GDM1 (cell line): ENCODE measurements at regions not wholly inside any gene's neighbourhood (a gene's known extent, or its start where the extent isn't known, plus 50 kb on each side); places are given as distances from the start of the nearest gene placed in this dataset.

Experiments
- DNase-seq: peaks from one replicate; lab custom pipeline; 2025; lab: John Stamatoyannopoulos, UW

DNA sequence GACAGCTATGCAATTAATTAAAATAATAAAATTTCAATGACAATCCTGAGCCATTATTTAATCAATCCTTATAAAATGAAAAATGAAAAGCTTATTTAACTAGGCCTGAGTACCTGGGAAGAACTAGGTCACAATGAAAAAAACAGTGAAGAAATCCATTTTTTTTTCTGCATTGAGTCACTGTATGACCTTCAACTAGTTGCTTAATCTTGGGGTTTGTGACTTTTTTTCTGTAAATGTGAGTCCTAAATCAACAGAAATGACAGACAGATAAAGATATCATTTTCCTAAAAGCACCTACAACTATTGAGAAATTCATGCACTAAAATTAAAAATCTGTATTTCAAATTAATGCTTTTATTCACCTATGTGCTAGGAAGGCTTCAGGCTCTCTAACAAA, 96.8 kb downstream of the TMEM26 start:
- DNase-seq = no peak

GRCh38 chr10:61355211-61355610, 98.0 kb downstream of the TMEM26 start:
- no peak for DNase-seq

DNA sequence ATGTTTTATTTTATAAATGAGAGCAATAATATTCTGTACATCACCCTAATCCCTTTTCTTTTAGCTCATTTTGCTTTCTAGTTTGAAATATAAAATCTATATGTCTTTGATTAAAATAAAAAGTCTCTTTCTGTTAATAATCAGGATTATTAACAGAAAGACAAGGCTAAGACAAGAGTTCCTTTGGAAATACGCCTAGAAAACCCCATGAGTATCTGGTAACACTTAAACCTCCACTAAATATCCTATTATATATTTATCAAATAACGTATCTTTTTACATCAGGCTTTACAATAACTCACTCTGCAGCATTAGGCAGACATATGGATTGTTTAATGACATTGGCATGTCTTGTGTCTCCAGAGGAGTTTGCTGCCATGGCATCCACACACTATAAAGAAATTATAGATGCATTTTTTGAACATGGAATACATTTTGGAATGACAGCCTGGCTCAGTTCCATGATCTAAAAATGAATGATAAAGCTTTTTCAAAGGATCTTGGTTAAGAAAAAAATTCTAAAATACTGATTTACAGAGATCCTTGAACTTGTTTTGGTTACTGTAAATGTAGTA, 98.7 kb downstream of the TMEM26 start:
- no peak for DNase-seq

DNA sequence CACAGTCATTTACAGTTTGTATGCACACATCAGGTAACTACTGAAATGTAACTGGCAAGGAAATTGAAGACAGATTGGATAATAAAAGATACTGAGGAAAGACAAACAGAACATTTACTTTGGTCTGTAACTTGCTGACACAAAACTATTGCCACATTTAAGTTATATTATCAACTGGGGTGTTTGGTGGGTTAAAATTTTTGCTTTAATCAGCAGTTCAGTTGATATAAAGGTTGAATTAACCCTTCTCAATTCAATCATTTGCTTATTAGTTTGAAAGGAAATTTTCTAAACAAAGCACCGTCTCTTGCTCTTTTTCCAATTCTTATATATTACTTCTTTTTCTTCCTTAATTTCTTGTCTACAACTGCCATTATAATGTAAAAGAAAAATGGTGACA, 102.4 kb downstream of the TMEM26 start:
- DNase-seq = no peak

- no peak for DNase-seq
These were observed 103.1 kb downstream of the TMEM26 start for GRCh38 chr10:61350068-61350467.

- no peak for DNase-seq
These were observed 106.3 kb downstream of the TMEM26 start for GRCh38 chr10:61346796-61347413.

DNA sequence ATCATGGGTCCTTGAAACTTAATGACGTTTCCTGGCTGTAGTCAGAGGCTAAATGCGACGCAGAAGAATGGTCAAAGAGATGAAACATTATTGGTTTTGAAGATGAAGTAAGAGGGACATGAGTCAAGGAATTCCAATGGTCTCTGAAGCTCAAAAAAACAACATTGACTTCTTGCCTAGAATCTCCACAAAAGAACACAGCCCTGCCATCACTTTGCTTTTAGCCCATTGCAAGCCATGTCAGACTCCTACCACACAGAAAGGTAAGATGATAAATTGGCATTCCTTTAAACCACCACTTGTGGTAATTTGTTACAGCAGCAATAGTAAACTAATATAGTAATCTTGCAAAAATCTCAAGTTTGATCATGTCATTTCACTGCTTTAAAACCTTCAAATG, 109.4 kb downstream of the TMEM26 start:
- no peak for DNase-seq

- no peak for DNase-seq
These were observed 110.2 kb downstream of the TMEM26 start for GRCh38 chr10:61342858-61343572.

GRCh38 chr10:61341008-61341407, 112.2 kb downstream of the TMEM26 start:
- no peak for DNase-seq

DNA sequence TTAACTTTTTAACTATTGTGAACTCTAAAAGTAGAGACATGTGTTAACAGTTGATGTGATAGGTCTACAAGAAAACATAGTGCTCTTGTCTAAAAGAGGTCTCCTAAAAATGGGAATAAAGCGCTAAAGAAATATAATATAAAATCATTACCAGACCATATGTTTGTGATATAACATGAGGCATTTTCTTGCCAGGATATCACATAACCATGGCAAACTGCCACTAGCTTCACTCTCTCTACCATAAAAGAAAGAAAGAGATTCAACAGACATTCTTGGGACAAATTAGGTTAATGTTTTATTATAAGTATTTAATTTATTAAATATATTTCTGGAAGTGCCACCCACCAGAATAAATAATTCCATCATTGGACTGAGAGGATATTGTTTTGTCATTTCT, 115.0 kb downstream of the TMEM26 start:
- DNase-seq = no peak

GRCh38 chr10:61337741-61338140, 115.4 kb downstream of the TMEM26 start:
- DNase-seq = no peak

DNA sequence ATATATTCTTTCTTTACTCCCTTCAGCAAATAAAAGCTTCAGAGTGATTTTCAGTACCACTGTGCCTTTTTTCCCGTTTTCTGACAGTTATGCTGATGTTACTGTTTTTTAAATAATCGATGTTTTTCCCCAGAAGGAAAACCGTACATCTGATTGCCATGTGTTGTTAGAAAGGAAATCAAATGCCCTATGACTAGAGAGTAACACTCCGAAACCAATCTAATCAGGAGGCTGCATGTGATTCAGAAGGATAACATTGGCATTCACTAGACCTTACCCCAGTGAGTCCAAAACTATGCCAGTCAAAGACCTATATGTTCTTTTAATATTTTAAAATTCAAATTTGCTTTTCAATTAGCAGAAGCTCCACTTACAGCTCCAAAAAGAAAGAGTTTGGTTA, 116.3 kb downstream of the TMEM26 start:
- no peak for DNase-seq

- DNase-seq = no peak
These were observed 117.8 kb downstream of the TMEM26 start for GRCh38 chr10:61335359-61335758.

DNA sequence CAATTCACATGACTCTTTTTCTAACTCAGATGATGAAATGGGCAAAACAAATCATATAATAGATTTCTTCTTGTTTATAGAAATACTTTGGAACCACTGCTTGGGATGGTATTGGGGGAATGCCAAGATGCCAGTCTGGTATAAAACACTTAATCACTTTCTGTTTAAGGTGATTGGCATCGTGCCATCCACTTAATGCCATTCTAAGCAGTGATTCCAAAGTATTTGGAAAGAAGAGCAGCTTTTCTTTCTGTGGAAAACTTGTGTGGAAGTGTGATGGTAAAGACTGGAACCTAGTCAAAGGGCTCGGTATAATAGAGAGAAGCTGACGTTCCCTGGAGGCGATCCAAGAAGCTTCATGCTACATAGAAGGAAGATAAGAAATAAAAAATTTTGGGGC, 120.6 kb downstream of the TMEM26 start:
- DNase-seq = no peak

DNA sequence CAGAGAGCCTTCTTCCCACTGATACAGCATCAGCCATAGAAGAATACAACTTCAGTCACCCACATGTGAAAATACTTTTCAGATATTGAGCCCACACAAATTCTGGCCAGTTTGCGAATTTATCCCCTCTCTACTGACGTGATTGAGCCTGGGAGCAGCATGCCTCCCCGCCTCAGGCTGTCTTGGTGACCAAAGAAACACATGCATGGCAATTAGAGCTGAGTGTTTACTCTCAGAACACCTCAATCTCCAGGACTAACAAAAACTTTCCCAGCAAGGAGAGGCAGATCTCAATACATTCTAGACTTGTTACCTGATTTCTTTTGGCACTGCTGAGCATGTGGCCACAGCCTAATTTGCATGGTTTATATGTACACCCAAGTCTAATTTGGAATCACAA, 122.5 kb downstream of the TMEM26 start:
- no peak for DNase-seq

DNA sequence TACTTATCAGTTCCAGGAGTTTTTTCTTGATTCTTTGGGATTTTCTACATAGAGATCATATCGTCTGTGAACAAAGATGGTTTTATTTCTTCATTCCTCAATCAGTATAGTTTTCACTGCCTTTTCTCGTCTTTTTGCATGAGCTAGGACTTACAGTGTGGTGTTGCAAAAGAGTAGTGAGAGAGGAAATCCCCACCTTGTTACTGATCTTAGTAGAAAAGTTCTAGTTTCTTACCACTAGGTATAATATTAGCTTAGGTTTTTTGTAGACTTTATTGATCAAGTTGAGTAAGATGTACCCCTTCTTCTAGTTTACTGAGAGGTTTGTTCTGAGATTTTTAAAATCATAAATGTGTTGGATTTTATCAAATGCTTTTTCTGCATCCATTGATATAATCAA, 123.3 kb downstream of the TMEM26 start:
- no peak for DNase-seq

DNA sequence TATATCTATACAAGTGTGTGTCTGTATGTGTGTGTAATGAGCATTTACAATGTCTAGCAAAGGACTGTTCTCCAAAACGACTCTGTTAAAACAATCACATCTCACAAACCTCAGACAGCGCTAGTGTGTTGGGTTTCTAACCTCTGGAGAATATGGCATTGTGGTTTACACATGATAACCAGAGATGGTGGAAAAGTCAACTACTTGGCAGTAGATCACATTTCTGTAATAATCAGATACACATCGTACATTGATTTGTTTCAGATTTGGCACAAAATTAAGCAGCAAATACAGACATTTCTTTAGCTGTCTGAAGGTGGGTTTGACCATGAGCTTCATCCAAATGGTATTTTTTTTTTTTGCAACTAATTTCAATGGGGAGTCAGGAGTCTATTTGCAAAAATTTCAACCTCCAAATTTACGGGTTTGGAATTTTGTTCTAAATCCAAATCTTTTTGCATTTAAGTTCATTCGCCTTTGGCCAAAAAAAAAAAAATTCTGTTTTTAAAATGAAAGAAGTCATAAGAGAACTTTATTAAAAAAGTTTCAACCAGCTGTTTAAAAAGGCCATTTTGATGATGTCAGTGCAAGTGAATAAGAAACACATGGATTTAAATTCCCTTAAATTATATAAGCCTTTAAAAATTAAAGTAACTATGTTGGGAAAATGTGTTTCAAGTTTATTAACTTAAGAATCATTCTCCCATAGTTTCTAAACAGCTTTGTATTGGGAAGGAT, 127.8 kb downstream of the TMEM26 start:
- no peak for DNase-seq

- no peak for DNase-seq
These were observed 129.5 kb downstream of the TMEM26 start for GRCh38 chr10:61323726-61324125.

GRCh38 chr10:61321041-61321857, 131.9 kb downstream of the TMEM26 start:
- no peak for DNase-seq

DNA sequence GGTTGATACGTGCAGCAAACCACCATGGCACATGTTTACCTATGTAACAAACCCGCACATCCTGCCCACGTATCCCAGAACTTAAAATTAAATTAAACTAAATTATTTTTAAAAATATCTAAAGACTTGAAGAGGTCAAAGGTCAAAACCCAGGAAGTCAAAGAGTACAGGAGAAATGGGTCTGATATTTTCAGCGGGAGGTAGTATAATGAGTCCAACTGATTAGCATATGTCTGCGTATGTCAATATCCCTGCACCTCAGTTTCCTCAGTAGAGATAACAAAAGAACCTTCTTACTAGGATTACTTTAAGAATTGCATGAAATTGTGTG, 133.0 kb downstream of the TMEM26 start:
- no peak for DNase-seq

DNA sequence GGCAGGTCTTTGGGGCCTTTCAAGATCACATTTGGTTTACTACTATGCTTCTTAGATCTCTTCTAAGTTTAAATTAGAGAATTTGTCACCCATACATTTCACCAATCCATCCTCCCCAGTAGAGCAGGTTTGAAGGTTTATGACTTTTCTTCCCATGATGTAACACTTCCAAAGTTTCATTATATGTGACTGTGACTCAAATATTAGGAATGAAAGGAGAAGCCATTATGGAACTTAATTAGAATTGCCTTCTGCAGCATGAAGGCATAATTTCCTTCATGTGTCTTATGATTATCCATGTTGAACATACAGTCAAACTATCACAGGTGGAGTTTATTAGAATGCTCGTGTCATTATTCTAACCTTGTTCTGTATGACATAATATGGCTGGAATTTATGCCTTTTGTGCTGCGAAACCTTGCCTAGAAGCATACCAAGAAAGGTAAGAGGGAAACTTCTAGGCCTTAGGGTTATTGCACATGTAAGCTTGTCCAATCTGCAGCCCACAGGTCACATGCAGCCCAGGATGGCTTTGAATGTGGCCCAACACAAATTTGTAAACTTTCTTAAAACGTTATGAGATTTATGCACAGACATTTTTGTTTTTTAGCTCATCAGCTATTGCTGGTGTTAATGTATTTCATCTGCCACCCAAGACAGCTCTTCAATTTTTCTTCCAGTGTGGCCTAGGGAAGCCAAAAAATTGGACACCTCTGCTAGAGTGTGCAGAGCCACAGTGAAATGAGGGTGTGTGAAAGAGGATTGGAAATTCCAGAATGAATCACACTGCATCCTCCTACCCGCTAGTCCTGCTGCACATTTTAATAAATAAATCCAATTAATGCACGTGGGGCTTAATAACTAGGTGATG, 133.6 kb downstream of the TMEM26 start:
- no peak for DNase-seq
